Glomerular visceral epithelial cell (primary cell): ENCODE measurements at regions not wholly inside any gene's neighbourhood (a gene's known extent, or its start where the extent isn't known, plus 50 kb on each side); places are given as distances from the start of the nearest gene placed in this dataset.
A peak's percentile ranks its signal among the peaks of the same experiment; 100 is the strongest.

Experiments
- DNase-seq: peaks from one replicate; pipeline ENCODE4 v3.0.0-alpha.2; 2016; ENCODE audit errors: extremely low spot score

- peak; percentile 95 for DNase-seq
Observed at GRCh38 chr1:55718758-55719671, 503.9 kb upstream of the USP24 start.

GRCh38 chr1:55717111-55717510, 501.9 kb upstream of the USP24 start:
- no peak for DNase-seq

- peak; percentile 45 for DNase-seq
Observed at GRCh38 chr1:55716610-55717009, 501.4 kb upstream of the USP24 start.

- DNase-seq, result no peak
Observed at GRCh38 chr1:55716151-55716550, 501.0 kb upstream of the USP24 start.

GRCh38 chr1:55714230-55714629, 499.1 kb upstream of the USP24 start:
- DNase-seq, result no peak

GRCh38 chr1:55713516-55713915, 498.4 kb upstream of the USP24 start:
- no peak for DNase-seq

- DNase-seq, result no peak
Observed at GRCh38 chr1:55712148-55712547, 497.0 kb upstream of the USP24 start.

- DNase-seq, result no peak
Observed at GRCh38 chr1:55708781-55709180, 493.6 kb upstream of the USP24 start.

GRCh38 chr1:55707846-55708245, 492.7 kb upstream of the USP24 start:
- DNase-seq, result no peak

- no peak for DNase-seq
Observed at GRCh38 chr1:55707196-55707595, 492.0 kb upstream of the USP24 start.

GRCh38 chr1:55706397-55706796, 491.2 kb upstream of the USP24 start:
- no peak for DNase-seq

- DNase-seq, result peak; percentile 15
Observed at GRCh38 chr1:55703726-55704363, 488.7 kb upstream of the USP24 start.

- DNase-seq, result peak; percentile 20
Observed at GRCh38 chr1:55702064-55702463, 486.9 kb upstream of the USP24 start.

- peak; percentile 16 for DNase-seq
Observed at GRCh38 chr1:55700359-55701130, 485.4 kb upstream of the USP24 start.

GRCh38 chr1:55699228-55699627, 484.1 kb upstream of the USP24 start:
- no peak for DNase-seq

- DNase-seq, result no peak
Observed at GRCh38 chr1:55697997-55698535, 482.9 kb upstream of the USP24 start.

GRCh38 chr1:55696891-55697290, 481.7 kb upstream of the USP24 start:
- no peak for DNase-seq

- no peak for DNase-seq
Observed at GRCh38 chr1:55696181-55696754, 481.1 kb upstream of the USP24 start.

GRCh38 chr1:55695552-55695951, 480.4 kb upstream of the USP24 start:
- DNase-seq, result no peak

GRCh38 chr1:55695151-55695550, 480.0 kb upstream of the USP24 start:
- DNase-seq, result no peak

GRCh38 chr1:55694310-55694801, 479.2 kb upstream of the USP24 start:
- no peak for DNase-seq

- no peak for DNase-seq
Observed at GRCh38 chr1:55692726-55693125, 477.6 kb upstream of the USP24 start.
